CD14-positive monocyte (primary cell): ENCODE measurements at regions not wholly inside any gene's neighbourhood (a gene's known extent, or its start where the extent isn't known, plus 50 kb on each side); places are given as distances from the start of the nearest gene placed in this dataset.

Experiments
- DNase-seq, 3 donors: peaks; one replicate each; pipeline ENCODE4 v3.0.0-alpha.2; 2011 to 2022
- H2AFZ ChIP-seq: 2 replicates; pipeline ENCODE4 v1.6.0; 2012; ENCODE audit warnings: mild to moderate bottlenecking, low read depth, low read length, inconsistent platforms; ENCODE audit not compliant: insufficient read depth, poor library complexity, severe bottlenecking
- H3K27ac ChIP-seq, 2 donors: 1 replicate in 1 of 2; 2 replicates in 1 of 2; pipeline ENCODE4 v1.5.1; 2012 to 2013; ENCODE audit warnings: low read length in 2 of 2, control low read depth in 1 of 2, inconsistent platforms in 1 of 2, low read depth in 1 of 2, mild to moderate bottlenecking in 1 of 2
- H3K27me3 ChIP-seq, 2 donors: one replicate each; pipeline versions ENCODE4 v1.6.0 to v1.6.1; 2011 to 2013; ENCODE audit warnings: low read length in 2 of 2; ENCODE audit not compliant: control insufficient read depth in 2 of 2, insufficient read depth in 2 of 2
- H3K36me3 ChIP-seq, 2 donors: replicated peaks in 1 of 2; 1 replicate in 1 of 2; 2 replicates in 1 of 2; pipeline versions ENCODE4 v1.5.1 to v1.6.1; 2012 to 2013; ENCODE audit warnings: low read length in 2 of 2, control low read depth in 1 of 2, inconsistent platforms in 1 of 2, mild to moderate bottlenecking in 1 of 2; ENCODE audit not compliant: insufficient read depth in 2 of 2, control insufficient read depth in 1 of 2
- H3K4me1 ChIP-seq, 2 donors: 1 replicate in 1 of 2; 2 replicates in 1 of 2; pipeline versions ENCODE4 v1.5.1 to v1.6.1; 2012 to 2013; ENCODE audit warnings: low read length in 2 of 2, control low read depth in 1 of 2, inconsistent platforms in 1 of 2, mild to moderate bottlenecking in 1 of 2, moderate library complexity in 1 of 2; ENCODE audit not compliant: insufficient read depth in 2 of 2, control insufficient read depth in 1 of 2
- H3K4me2 ChIP-seq: replicated peaks from 2 replicates; pipeline ENCODE3; 2012; ENCODE audit warnings: low read length, moderate library complexity, mild to moderate bottlenecking; ENCODE audit not compliant: poor library complexity, severe bottlenecking; ENCODE audit errors: extremely low read depth
- H3K4me3 ChIP-seq, 3 experiments: fragments of 200-600 bp in 1 of 3; sonication (generic) in 1 of 3; replicated peaks in 1 of 3; 1 replicate in 2 of 3; 2 replicates in 1 of 3; pipeline ENCODE4 v1.5.1; 2011 to 2013; ENCODE audit warnings: low read length in 3 of 3, mild to moderate bottlenecking in 3 of 3, control low read depth in 2 of 3, low read depth in 2 of 3, inconsistent platforms in 1 of 3, moderate library complexity in 1 of 3
- H3K79me2 ChIP-seq: 2 replicates; pipeline ENCODE4 v1.6.0; 2012; ENCODE audit warnings: mild to moderate bottlenecking, control low read depth, inconsistent platforms, low read length, moderate library complexity; ENCODE audit not compliant: insufficient read depth
- H3K9ac ChIP-seq: 2 replicates; pipeline ENCODE4 v1.6.0; 2017; ENCODE audit warnings: low read length, mild to moderate bottlenecking; ENCODE audit not compliant: insufficient read depth, poor library complexity, severe bottlenecking
- H3K9me3 ChIP-seq, 2 donors: replicated peaks in 1 of 2; 1 replicate in 1 of 2; 2 replicates in 1 of 2; pipeline versions ENCODE4 v1.5.1 to v1.6.1; 2012 to 2013; ENCODE audit warnings: low read length in 2 of 2, control low read depth in 1 of 2; ENCODE audit not compliant: control insufficient read depth in 1 of 2, insufficient read depth in 1 of 2
- H4K20me1 ChIP-seq: 2 replicates; pipeline ENCODE4 v1.6.0; 2012; ENCODE audit warnings: mild to moderate bottlenecking, low read length, control low read depth, moderate library complexity; ENCODE audit not compliant: insufficient read depth
- H3K27ac Mint-ChIP-seq, 7 donors: one replicate each; pipeline ENCODE4 v1.8.0; 2020; ENCODE audit warnings: mild to moderate bottlenecking in 7 of 7, mixed read lengths in 7 of 7, moderate library complexity in 6 of 7, inconsistent platforms in 2 of 7
- H3K27me3 Mint-ChIP-seq, 3 donors: one replicate each; pipeline ENCODE4 v1.8.0; 2021 to 2022; ENCODE audit warnings: low read depth in 3 of 3, mild to moderate bottlenecking in 3 of 3, mixed read lengths in 3 of 3, moderate library complexity in 3 of 3, inconsistent platforms in 1 of 3
- H3K36me3 Mint-ChIP-seq, 2 donors: one replicate each; pipeline ENCODE4 v1.8.0; 2020; ENCODE audit warnings: mixed read lengths in 2 of 2, inconsistent platforms in 1 of 2, mild to moderate bottlenecking in 1 of 2
- H3K4me1 Mint-ChIP-seq: one replicate; pipeline ENCODE4 v1.8.0; 2020; ENCODE audit warnings: mild to moderate bottlenecking, mixed read lengths
- H3K4me3 Mint-ChIP-seq, 2 donors: one replicate each; pipeline ENCODE4 v1.8.0; 2020; ENCODE audit warnings: mild to moderate bottlenecking in 2 of 2, mixed read lengths in 2 of 2, moderate library complexity in 1 of 2
- H3K9me3 Mint-ChIP-seq, 7 donors: one replicate each; pipeline ENCODE4 v1.8.0; 2020 to 2022; ENCODE audit warnings: mixed read lengths in 7 of 7, mild to moderate bottlenecking in 6 of 7, moderate library complexity in 6 of 7, inconsistent platforms in 2 of 7
- WGBS: methylation state at CpG from one replicate; pipeline ENCODE4 v1.1.5; 2013; ENCODE audit warnings: missing lambda C conversion rate; ENCODE audit not compliant: insufficient coverage; 5-methylcytosine and 5-hydroxymethylcytosine counted together
- intact Hi-C, 2 donors: fragments of 100-400 bp; cut with micrococcal nuclease; formaldehyde crosslinking; loops; one replicate each; pipeline versions ENCODE4 v1.15.0 to v1.15.1; 2023
- TF ChIP-seq, protein P1 (sequence below): fragments of 200-600 bp; IDR thresholded peaks from one replicate; pipeline ENCODE4 v1.8.0; 2022; ENCODE audit warnings: antibody characterized with exemption, mild to moderate bottlenecking

- intact Hi-C loops = no loop called here
- peaks cover 3 to 5% of the 10 kb centered on the region in 2 donors for H3K27me3 ChIP-seq
- Mint-ChIP-seq H3K27me3 (peaks cover 0 to 5% (median 0%) of the 10 kb centered on the region in 3 donors), H3K4me1 (peaks cover 49% of the 10 kb centered on the region), H3K27ac (peak overlapping the region; percentile 69 to 95 (median 88)), H3K36me3 (peaks cover 0 to under 1% of the 10 kb centered on the region in 2 donors), H3K9me3 (peaks cover 0 to 5% (median 0%) of the 10 kb centered on the region in 7 donors), H3K4me3 (peak overlapping the region; percentile 58 to 91)
- H3K9me3 ChIP-seq = peaks cover 0 to 2% of the 10 kb centered on the region in 2 donors
- WGBS = 40% methylated on average over 2 of the region's 3 CpGs
- DNase-seq = peak; percentile 47 to 73 (median 64)
- peak overlapping the region; percentile 80 for H3K4me2 ChIP-seq
- TF ChIP-seq, protein P1, sequence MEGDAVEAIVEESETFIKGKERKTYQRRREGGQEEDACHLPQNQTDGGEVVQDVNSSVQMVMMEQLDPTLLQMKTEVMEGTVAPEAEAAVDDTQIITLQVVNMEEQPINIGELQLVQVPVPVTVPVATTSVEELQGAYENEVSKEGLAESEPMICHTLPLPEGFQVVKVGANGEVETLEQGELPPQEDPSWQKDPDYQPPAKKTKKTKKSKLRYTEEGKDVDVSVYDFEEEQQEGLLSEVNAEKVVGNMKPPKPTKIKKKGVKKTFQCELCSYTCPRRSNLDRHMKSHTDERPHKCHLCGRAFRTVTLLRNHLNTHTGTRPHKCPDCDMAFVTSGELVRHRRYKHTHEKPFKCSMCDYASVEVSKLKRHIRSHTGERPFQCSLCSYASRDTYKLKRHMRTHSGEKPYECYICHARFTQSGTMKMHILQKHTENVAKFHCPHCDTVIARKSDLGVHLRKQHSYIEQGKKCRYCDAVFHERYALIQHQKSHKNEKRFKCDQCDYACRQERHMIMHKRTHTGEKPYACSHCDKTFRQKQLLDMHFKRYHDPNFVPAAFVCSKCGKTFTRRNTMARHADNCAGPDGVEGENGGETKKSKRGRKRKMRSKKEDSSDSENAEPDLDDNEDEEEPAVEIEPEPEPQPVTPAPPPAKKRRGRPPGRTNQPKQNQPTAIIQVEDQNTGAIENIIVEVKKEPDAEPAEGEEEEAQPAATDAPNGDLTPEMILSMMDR = no peak
- H2AFZ ChIP-seq = peak overlapping the region; percentile 58
- no peaks in the 10 kb centered on the region for H3K79me2 ChIP-seq
- H3K4me3 ChIP-seq = peak overlapping the region in 2 of 3 experiments; percentile 14 to 71
- H3K9ac ChIP-seq = no peak overlapping the region
- H3K36me3 ChIP-seq = no peaks in the 10 kb centered on the region
- peak overlapping the region; percentile 68 to 85 for H3K27ac ChIP-seq
- H4K20me1 ChIP-seq = no peaks in the 10 kb centered on the region
- H3K4me1 ChIP-seq = peaks cover 45 to 51% of the 10 kb centered on the region in 2 donors
These were observed 123.2 kb downstream of the HERPUD2 start for GRCh38 chr7:35571611-35572240.

DNA sequence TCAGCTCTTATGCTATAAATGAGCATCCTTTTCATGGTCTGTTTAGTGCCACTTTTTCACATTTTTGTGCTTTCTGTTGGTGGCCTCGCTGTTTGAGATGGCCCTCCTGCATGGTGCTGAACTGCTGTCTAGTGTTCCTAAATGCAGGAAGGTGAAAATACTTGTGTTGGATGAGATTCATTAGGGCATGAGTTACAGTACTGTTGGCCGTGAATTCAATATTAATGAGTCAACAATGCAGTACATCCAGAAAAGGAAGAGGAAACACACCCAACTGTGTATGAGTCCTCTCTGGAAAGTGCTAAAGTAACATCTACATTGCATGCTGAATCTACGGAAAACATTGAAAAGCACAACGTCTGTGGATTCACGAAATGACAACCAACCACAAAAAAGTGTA lies 124.0 kb downstream of the HERPUD2 start:
- H3K27me3 ChIP-seq = peaks cover 3 to 6% of the 10 kb centered on the region in 2 donors
- Mint-ChIP-seq H3K27me3 (peaks cover 0 to 10% (median 2%) of the 10 kb centered on the region in 3 donors), H3K9me3 (peaks cover 0 to 5% (median 0%) of the 10 kb centered on the region in 7 donors), H3K4me3 (peak overlapping the region in 1 of 2 donors; percentile 73), H3K36me3 (no peaks in the 10 kb centered on the region), H3K27ac (peak overlapping the region in 5 of 7 donors; percentile 13 to 85 (median 79)), H3K4me1 (peaks cover 41% of the 10 kb centered on the region)
- H3K27ac ChIP-seq = peak overlapping the region in 1 of 2 donors; percentile 85
- peak overlapping the region; percentile 80 for H3K4me2 ChIP-seq
- H3K4me3 ChIP-seq = peak overlapping the region in 1 of 3 experiments; percentile 71
- peak; percentile 21 to 41 (median 27) for DNase-seq
- H3K79me2 ChIP-seq = no peaks in the 10 kb centered on the region
- H3K4me1 ChIP-seq = peaks cover 37 to 44% of the 10 kb centered on the region in 2 donors
- H2AFZ ChIP-seq = no peak overlapping the region
- H4K20me1 ChIP-seq = no peaks in the 10 kb centered on the region
- no peaks in the 10 kb centered on the region for H3K36me3 ChIP-seq
- TF ChIP-seq, protein P1 = no peak
- intact Hi-C loops = no loop called here
- WGBS = no CpG with 5 or more reads among the region's 5 CpGs
- H3K9me3 ChIP-seq = peaks cover 0 to 2% of the 10 kb centered on the region in 2 donors
- no peak overlapping the region for H3K9ac ChIP-seq
